ENCODE measurements at regions not wholly inside any gene's neighbourhood (a gene's known extent, or its start where the extent isn't known, plus 50 kb on each side); places are given as distances from the start of the nearest gene placed in this dataset.

DNA sequence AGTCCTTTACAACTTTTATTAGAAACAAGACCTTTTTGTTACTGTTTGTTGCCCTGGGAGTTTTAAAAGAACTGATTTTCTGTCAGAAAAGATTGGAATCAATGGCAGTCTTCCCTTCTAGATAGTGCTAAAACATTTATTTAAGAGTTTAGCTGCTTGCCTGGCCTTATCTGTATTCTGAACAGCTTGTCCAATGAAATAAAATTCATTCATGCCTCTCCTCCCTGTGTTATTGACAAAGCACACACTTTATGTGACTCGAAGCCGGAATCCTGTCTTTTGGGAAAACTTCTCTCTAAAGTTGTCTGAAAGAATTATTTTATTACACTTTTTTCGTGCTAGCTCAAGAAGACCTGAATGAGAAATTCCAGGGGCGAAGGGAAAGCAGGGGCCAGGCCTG lies 992.5 kb downstream of the TYW1 start:
- no peaks in the 10 kb centered on the region for H3K27me3 ChIP-seq
- no peaks in the 10 kb centered on the region for H3K36me3 ChIP-seq
- DNase-seq: no peak
- TF ChIP-seq, protein P1, sequence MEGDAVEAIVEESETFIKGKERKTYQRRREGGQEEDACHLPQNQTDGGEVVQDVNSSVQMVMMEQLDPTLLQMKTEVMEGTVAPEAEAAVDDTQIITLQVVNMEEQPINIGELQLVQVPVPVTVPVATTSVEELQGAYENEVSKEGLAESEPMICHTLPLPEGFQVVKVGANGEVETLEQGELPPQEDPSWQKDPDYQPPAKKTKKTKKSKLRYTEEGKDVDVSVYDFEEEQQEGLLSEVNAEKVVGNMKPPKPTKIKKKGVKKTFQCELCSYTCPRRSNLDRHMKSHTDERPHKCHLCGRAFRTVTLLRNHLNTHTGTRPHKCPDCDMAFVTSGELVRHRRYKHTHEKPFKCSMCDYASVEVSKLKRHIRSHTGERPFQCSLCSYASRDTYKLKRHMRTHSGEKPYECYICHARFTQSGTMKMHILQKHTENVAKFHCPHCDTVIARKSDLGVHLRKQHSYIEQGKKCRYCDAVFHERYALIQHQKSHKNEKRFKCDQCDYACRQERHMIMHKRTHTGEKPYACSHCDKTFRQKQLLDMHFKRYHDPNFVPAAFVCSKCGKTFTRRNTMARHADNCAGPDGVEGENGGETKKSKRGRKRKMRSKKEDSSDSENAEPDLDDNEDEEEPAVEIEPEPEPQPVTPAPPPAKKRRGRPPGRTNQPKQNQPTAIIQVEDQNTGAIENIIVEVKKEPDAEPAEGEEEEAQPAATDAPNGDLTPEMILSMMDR (IDR thresholded peaks at IDR 0.05; ENCODE audit: low read depth, low read length): no peak
- no peaks in the 10 kb centered on the region for H3K4me1 ChIP-seq
- no peak overlapping the region for H3K4me3 ChIP-seq (ENCODE audit: low read depth, low read length)
- H3K9me3 ChIP-seq: no peaks in the 10 kb centered on the region

DNA sequence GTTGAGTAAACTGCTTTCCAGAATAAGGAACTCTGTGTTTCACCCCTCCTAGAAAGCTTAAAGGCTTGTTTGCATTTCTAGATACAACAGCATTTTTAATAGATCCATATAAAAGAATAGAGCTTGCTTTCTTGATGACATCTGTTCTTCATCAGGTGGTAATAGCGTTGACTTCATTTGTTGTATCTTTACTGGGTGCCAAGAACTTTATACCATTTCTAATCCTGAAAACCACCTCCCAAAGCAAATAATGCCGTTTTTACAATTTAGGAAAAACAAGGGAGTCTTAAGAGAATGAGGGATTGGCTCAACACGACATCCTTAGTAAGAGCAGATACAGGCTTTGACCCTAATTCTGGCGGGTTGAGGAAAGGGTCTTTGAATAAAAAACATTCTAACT lies 993.4 kb downstream of the TYW1 start:
- Histone ChIP-seq H3K9me3 (no peaks in the 10 kb centered on the region), H3K4me1 (no peaks in the 10 kb centered on the region), H3K4me3 (ENCODE audit: low read depth, low read length) (no peak overlapping the region), H3K27me3 (no peaks in the 10 kb centered on the region), H3K36me3 (no peaks in the 10 kb centered on the region)
- TF ChIP-seq, protein P1 (IDR thresholded peaks at IDR 0.05; ENCODE audit: low read depth, low read length): no peak
- no peak for DNase-seq

DNA sequence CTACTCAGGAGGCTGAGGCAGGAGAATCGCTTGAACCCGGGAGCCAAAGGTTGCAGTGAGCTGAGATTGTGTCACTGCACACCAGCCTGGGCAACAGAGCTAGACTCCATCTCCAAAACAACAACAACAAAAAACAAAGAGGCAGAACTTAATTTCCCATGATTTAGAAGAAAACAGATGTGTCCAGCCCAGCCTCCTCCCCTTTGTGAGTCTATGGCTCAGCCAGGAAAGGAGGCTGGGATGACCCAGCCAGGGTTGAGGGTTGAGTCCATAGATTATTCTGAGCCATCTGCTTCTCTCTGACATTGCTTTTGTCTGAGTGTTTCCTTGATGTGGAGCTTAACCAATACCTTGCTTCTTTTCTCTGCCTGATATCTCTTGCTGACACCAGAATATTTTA lies 994.1 kb downstream of the TYW1 start:
- H3K36me3 ChIP-seq: no peaks in the 10 kb centered on the region
- no peaks in the 10 kb centered on the region for H3K4me1 ChIP-seq
- TF ChIP-seq, protein P1 (IDR thresholded peaks at IDR 0.05; ENCODE audit: low read depth, low read length): no peak
- H3K9me3 ChIP-seq: no peaks in the 10 kb centered on the region
- H3K27me3 ChIP-seq: no peaks in the 10 kb centered on the region
- DNase-seq: no peak
- H3K4me3 ChIP-seq (ENCODE audit: low read depth, low read length): no peak overlapping the region

GRCh38 chr7:67992287-67992686 lies 995.7 kb downstream of the TYW1 start:
- H3K9me3 ChIP-seq: no peaks in the 10 kb centered on the region
- TF ChIP-seq, protein P1 (IDR thresholded peaks at IDR 0.05; ENCODE audit: low read depth, low read length): no peak
- H3K36me3 ChIP-seq: no peaks in the 10 kb centered on the region
- DNase-seq: no peak
- H3K4me1 ChIP-seq: no peaks in the 10 kb centered on the region
- no peak overlapping the region for H3K4me3 ChIP-seq (ENCODE audit: low read depth, low read length)
- H3K27me3 ChIP-seq: no peaks in the 10 kb centered on the region

DNA sequence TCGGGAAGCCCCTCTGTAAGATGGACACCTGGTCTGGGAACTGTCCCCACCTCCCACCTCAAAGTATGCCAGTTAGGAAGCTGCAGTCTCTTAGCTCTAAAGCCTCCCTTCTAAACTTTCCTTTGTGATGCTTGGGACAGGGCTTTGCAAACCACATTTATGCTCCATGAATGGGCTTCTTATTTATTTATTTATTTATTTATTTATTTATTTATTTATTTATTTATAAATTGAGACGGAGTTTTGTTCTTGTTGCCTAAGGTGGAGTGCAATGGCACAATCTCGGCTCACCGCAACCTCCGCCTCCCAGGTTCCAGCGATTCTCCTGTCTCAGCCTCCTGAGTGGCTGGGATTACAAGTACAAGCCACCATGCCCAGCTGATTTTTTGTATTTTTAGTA lies 1009.4 kb downstream of the TYW1 start:
- TF ChIP-seq, protein P1 (IDR thresholded peaks at IDR 0.05; ENCODE audit: low read depth, low read length): no peak
- H3K9me3 ChIP-seq: no peaks in the 10 kb centered on the region
- DNase-seq: no peak
- H3K4me3 ChIP-seq (ENCODE audit: low read depth, low read length): no peak overlapping the region
- H3K4me1 ChIP-seq: no peaks in the 10 kb centered on the region
- H3K27me3 ChIP-seq: no peaks in the 10 kb centered on the region
- H3K36me3 ChIP-seq: no peaks in the 10 kb centered on the region

DNA sequence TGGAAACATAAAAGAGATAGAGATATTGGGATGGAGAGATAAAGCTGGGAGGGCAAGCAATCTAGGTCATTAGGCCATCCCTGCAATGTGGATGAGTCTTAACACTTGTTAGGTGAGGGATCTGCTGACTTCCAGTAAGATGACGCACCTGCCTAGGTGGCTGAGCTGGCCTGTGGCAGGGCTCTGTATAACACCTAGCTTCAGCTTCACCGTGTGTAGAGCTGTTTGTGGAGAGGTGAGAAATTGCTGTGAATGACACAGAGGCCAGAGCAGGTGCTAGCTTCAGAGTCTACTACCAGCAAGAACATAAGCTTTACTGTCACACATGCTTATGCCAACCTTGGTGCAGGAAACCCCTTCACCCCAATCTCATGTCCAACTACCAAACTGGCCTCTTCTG lies 1010.0 kb downstream of the TYW1 start:
- DNase-seq: no peak

More for the DNA sequence above, 1010.0 kb downstream of the TYW1 start:
- H3K27me3 ChIP-seq: no peaks in the 10 kb centered on the region
- H3K4me3 ChIP-seq (ENCODE audit: low read depth, low read length): no peak overlapping the region
- TF ChIP-seq, protein P1 (IDR thresholded peaks at IDR 0.05; ENCODE audit: low read depth, low read length): no peak
- H3K4me1 ChIP-seq: no peaks in the 10 kb centered on the region
- H3K36me3 ChIP-seq: no peaks in the 10 kb centered on the region
- H3K9me3 ChIP-seq: no peaks in the 10 kb centered on the region
